ENCODE measurements at regions not wholly inside any gene's neighbourhood (a gene's known extent, or its start where the extent isn't known, plus 50 kb on each side); places are given as distances from the start of the nearest gene placed in this dataset.

- Histone ChIP-seq H3K23ac (ENCODE audit: low read depth, low read length) (no peak overlapping the region), H3K9me3 (ENCODE audit: control insufficient read depth, insufficient read depth, low read length) (no peaks in the 10 kb centered on the region), H4K8ac (ENCODE audit: low read depth in 2 of 2, low read length in 2 of 2) (no peak overlapping the region), H2AK5ac (ENCODE audit: low read depth, low read length) (no peak overlapping the region), H2BK15ac (ENCODE audit: low read depth, low read length) (no peak overlapping the region), H4K5ac (ENCODE audit: low read depth, low read length) (no peak overlapping the region), H3K27ac (ENCODE audit: insufficient read depth, low read length) (no peak overlapping the region), H2AFZ (replicated peaks; ENCODE audit: low read length, poor library complexity) (no peak overlapping the region), H2BK5ac (ENCODE audit: low read depth, low read length, poor library complexity, severe bottlenecking) (no peak overlapping the region), H3K9me1 (ENCODE audit: insufficient read depth, low read length) (no peaks in the 10 kb centered on the region), H3K27me3 (ENCODE audit: control insufficient read depth, insufficient read depth, low read length) (no peaks in the 10 kb centered on the region), H3K4me3 (ENCODE audit: insufficient read depth, low read depth, low read length) (no peak overlapping the region), H3K56ac (ENCODE audit: extremely low read depth, insufficient read depth, low read length) (no peak overlapping the region), H3K4me2 (ENCODE audit: low read depth, low read length) (no peak overlapping the region), H4K20me1 (ENCODE audit: insufficient read depth, low read length) (no peaks in the 10 kb centered on the region), H3K4me1 (ENCODE audit: control insufficient read depth, insufficient read depth, low read length) (no peaks in the 10 kb centered on the region), H3K14ac (replicated peaks; ENCODE audit: low read depth, low read length) (no peak overlapping the region), H3K18ac (ENCODE audit: low read depth, low read length) (no peak overlapping the region), H4K91ac (ENCODE audit: insufficient read depth, low read depth, low read length) (no peak overlapping the region), H2AK9ac (replicated peaks; ENCODE audit: low read depth, low read length, poor library complexity) (no peak overlapping the region), H3K4ac (ENCODE audit: low read depth, low read length) (no peak overlapping the region), H3K9ac (ENCODE audit: low read depth, low read length) (no peak overlapping the region), H2BK20ac (ENCODE audit: low read depth, low read length) (no peak overlapping the region), H3K36me3 (ENCODE audit: control insufficient read depth, insufficient read depth, low read length) (no peaks in the 10 kb centered on the region), H3K79me1 (ENCODE audit: low read depth in 1 of 2, low read length in 2 of 2) (no peaks in the 10 kb centered on the region), H2BK120ac (ENCODE audit: low read depth, low read length) (no peak overlapping the region)
- WGBS, 2 experiments (ENCODE audit: extremely low coverage in 2 of 2, insufficient read length in 1 of 2): no CpG with 5 or more reads among the region's 4 CpGs
- CTCF ChIA-PET: no interaction called here
- ATAC-seq (ENCODE audit: low read depth) (no peak), DNase-seq (no peak)
- in situ Hi-C loops (cut with MboI; ENCODE audit: low sequenced_read_pairs): no loop called here
- intact Hi-C loops (cut with micrococcal nuclease): no loop called here
- BruUV-seq (replicated peaks): no TSS peak
- POLR2A ChIA-PET (ENCODE audit: unreplicated experiment): no interaction called here
- no peak for TF ChIP-seq ELK1 (IDR thresholded peaks at IDR 0.05; ENCODE audit: borderline replicate concordance, low read depth, low read length)
- no peak for TF ChIP-seq MAFK (IDR thresholded peaks at IDR 0.05; ENCODE audit: low read depth, low read length)
- no peak for TF ChIP-seq CTCF (conservative IDR thresholded peaks at IDR 0.05; ENCODE audit: low read depth, low read length)
- no peak for TF ChIP-seq FOS (IDR thresholded peaks at IDR 0.05; ENCODE audit: low read depth, low read length)
- no peak for TF ChIP-seq CEBPB (IDR thresholded peaks at IDR 0.05; ENCODE audit: low read depth, low read length)
- TF ChIP-seq BHLHE40 (IDR thresholded peaks at IDR 0.05; ENCODE audit: low read depth, low read length): no peak
- TF ChIP-seq POLR2A (IDR thresholded peaks at IDR 0.05; ENCODE audit: low read depth, low read length): no peak
- TF ChIP-seq RCOR1 (IDR thresholded peaks at IDR 0.05; ENCODE audit: insufficient replicate concordance, low read length): no peak
- TF ChIP-seq SMC3 (IDR thresholded peaks at IDR 0.05; ENCODE audit: low read depth, low read length): no peak
- TF ChIP-seq RAD21 (IDR thresholded peaks at IDR 0.05; ENCODE audit: low read length): no peak
- no peak for TF ChIP-seq MXI1 (IDR thresholded peaks at IDR 0.05; ENCODE audit: borderline replicate concordance, low read depth, low read length)
- no peak for TF ChIP-seq CHD1 (IDR thresholded peaks at IDR 0.05; ENCODE audit: low read depth, low read length)
- no peak for TF ChIP-seq RFX5 (IDR thresholded peaks at IDR 0.05; ENCODE audit: low read depth, low read length)
- no peak for TF ChIP-seq USF2 (IDR thresholded peaks at IDR 0.05; ENCODE audit: low read depth, low read length)
- dilution Hi-C loops (cut with HindIII; ENCODE audit: low sequenced_read_pairs, unreplicated experiment): no loop called here
Observed at GRCh38 chr13:34216256-34216655, 398.3 kb downstream of the RFC3 start.

All from IMR-90 (cell line).